Neutrophil (primary cell): ENCODE measurements at regions not wholly inside any gene's neighbourhood (a gene's known extent, or its start where the extent isn't known, plus 50 kb on each side); places are given as distances from the start of the nearest gene placed in this dataset.

Experiments used
- H3K27ac ChIP-seq: fragments of 200-600 bp; sonication (generic); 2 replicates; pipeline ENCODE4 v1.5.1; 2016; ENCODE audit warnings: mild to moderate bottlenecking, moderate library complexity
- H3K27me3 ChIP-seq: fragments of 200-600 bp; sonication (generic); 2 replicates; pipeline ENCODE4 v1.6.0; 2016; ENCODE audit warnings: mild to moderate bottlenecking
- H3K36me3 ChIP-seq: fragments of 200-600 bp; sonication (generic); 2 replicates; pipeline ENCODE4 v1.5.1; 2017
- H3K4me1 ChIP-seq, 2 experiments: fragments of 200-600 bp in 1 of 2; sonication (generic) in 1 of 2; 1 replicate in 1 of 2; 2 replicates in 1 of 2; pipeline versions ENCODE4 v1.5.1 to v1.6.1; 2013 to 2016; ENCODE audit warnings: low read depth in 1 of 2, low read length in 1 of 2, mild to moderate bottlenecking in 1 of 2, moderate library complexity in 1 of 2; ENCODE audit not compliant: control insufficient read depth in 1 of 2, insufficient read depth in 1 of 2
- H3K4me3 ChIP-seq, 2 experiments: fragments of 200-600 bp in 1 of 2; sonication (generic) in 1 of 2; 1 replicate in 1 of 2; 2 replicates in 1 of 2; pipeline ENCODE4 v1.5.1; 2013 to 2016; ENCODE audit warnings: low read depth in 1 of 2, low read length in 1 of 2, mild to moderate bottlenecking in 1 of 2, moderate library complexity in 1 of 2
- H3K9me3 ChIP-seq: fragments of 200-600 bp; sonication (generic); 2 replicates; pipeline ENCODE4 v1.5.1; 2016
- TF ChIP-seq, protein P1 (sequence below): fragments of 200-600 bp; sonication (generic); IDR thresholded peaks from 2 replicates; pipeline ENCODE4 v1.5.1; 2016; ENCODE audit warnings: antibody characterized with exemption

DNA sequence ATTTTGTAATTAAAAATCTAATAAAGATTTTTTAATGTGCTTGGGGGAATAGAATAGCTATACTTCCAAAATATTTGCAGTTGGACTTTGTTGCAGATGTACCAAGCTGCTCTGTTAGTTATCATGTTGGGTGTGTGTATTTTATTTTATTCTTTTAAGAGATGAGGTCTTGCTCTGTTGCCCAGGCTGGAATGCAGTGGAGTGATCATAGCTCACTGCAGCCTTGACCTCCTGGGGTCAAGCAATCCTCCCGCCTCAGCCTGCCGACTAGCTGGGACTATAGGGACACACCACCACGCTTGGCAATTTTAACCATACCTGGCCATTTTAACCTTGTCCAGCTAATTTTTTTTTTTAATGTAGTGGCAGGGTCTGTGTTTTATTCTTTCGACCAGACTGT is 54.7 kb upstream of the MAP1LC3B2 start:
- Histone ChIP-seq H3K9me3 (no peaks in the 10 kb centered on the region), H3K27me3 (peaks cover 47% of the 10 kb centered on the region), H3K4me1 (peaks cover 8 to 9% of the 10 kb centered on the region in 2 experiments), H3K4me3 (no peak overlapping the region), H3K36me3 (no peaks in the 10 kb centered on the region), H3K27ac (no peak overlapping the region)
- TF ChIP-seq, protein P1, sequence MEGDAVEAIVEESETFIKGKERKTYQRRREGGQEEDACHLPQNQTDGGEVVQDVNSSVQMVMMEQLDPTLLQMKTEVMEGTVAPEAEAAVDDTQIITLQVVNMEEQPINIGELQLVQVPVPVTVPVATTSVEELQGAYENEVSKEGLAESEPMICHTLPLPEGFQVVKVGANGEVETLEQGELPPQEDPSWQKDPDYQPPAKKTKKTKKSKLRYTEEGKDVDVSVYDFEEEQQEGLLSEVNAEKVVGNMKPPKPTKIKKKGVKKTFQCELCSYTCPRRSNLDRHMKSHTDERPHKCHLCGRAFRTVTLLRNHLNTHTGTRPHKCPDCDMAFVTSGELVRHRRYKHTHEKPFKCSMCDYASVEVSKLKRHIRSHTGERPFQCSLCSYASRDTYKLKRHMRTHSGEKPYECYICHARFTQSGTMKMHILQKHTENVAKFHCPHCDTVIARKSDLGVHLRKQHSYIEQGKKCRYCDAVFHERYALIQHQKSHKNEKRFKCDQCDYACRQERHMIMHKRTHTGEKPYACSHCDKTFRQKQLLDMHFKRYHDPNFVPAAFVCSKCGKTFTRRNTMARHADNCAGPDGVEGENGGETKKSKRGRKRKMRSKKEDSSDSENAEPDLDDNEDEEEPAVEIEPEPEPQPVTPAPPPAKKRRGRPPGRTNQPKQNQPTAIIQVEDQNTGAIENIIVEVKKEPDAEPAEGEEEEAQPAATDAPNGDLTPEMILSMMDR, result no peak

DNA sequence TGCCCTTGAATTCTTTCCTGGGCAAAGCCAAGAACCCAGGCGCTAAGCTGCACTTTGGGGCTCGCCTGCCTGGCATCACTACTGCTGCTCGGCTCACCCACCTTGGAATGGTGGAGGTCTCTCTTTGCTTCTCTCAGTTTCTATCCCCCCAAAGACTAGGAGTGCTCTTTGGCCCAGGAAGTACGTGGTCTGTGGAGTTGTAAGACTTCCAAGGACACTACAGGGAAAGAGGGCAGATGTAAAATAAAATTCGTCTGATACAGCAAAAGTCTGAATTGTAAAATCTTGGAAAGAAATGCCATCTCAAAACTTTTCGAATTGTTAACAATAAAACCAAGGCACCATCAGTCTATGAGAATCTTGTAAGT is 52.5 kb upstream of the MAP1LC3B2 start:
- Histone ChIP-seq H3K27me3 (peaks cover 48% of the 10 kb centered on the region), H3K4me1 (peaks cover 8 to 9% of the 10 kb centered on the region in 2 experiments), H3K27ac (no peak overlapping the region), H3K4me3 (no peak overlapping the region), H3K36me3 (no peaks in the 10 kb centered on the region), H3K9me3 (no peaks in the 10 kb centered on the region)
- TF ChIP-seq, protein P1, result no peak

DNA sequence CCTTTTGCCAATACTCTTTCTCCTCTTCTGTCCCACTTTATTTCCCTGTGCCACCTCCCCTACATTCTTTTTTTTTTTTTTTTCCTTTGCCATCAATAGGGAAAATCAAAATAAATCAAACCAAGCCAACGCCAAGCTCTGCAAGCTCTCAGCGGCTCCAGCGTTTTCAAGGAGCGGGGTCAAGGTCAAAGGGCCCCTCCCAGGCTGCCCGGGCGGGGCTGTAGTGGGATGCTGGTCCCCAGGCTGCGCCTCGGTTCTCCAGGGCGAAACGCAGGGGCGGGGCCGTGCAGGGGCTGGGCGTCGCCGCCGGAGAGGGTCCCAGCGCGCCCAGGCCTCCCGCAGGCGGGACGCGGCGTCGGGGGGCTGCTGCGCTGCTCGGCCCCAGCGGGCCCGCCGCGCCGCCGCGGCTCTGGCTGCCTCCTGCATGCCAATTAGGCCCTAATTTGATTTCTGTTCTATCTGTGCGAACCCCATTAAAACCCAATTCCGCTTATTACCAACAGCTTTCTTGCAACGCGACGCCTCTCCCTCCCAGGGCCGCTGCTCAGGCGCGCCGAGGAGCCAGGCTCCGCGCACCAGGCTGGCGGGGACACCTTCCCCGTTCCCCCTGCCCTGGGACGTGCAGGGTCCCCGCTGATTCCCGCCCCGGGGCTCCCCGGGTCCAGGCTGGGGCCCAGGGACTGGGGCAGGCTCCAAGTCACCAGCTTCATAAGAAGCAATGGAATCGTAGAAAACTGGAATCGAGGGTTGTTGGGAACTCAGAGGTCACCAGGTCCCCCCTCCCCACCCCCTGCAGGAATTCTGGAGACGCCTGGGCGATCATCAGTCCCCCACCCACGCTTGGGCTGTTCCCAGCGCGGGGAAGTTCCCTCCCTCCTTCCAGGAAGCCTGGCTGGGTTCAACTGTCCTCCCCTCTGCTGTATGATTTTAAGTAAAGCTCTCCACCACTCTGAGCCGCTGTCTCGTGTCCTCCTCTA is 50.7 kb upstream of the MAP1LC3B2 start:
- Histone ChIP-seq H3K27ac (no peak overlapping the region), H3K4me1 (peaks cover 8 to 9% of the 10 kb centered on the region in 2 experiments), H3K36me3 (no peaks in the 10 kb centered on the region), H3K27me3 (peaks cover 48% of the 10 kb centered on the region), H3K9me3 (no peaks in the 10 kb centered on the region), H3K4me3 (peak overlapping the region; percentile 58 to 59)
- TF ChIP-seq, protein P1, result no peak
